ENCODE measurements at regions not wholly inside any gene's neighbourhood (a gene's known extent, or its start where the extent isn't known, plus 50 kb on each side); places are given as distances from the start of the nearest gene placed in this dataset.

DNA sequence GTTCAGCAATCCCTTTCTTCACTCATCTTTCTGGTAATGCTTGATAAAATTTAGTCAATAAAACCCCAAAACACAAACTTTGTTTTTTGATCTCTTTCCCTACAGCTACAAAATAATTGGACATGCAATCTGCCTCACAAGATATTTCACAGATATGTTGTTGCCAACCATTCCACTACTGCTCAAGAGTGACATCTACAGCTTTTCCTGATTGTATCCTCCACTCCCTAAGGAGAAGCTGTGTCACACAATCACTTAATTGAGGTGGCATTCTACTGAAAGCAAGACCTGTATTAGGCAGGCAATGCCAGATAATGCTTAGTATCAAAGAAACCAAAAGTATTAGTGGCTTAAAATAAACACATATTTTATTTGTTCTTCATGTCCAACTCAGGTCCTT is 1646.2 kb upstream of the SPRY2 start:
- TF ChIP-seq CTCF (IDR thresholded peaks at IDR 0.05) (no peak), POLR2A (IDR thresholded peaks at IDR 0.05) (no peak), POLR2AphosphoS5 (IDR thresholded peaks at IDR 0.05) (no peak)

Measured in sigmoid colon (tissue), 4 donors.